Retinal pigment epithelial cell (primary cell): ENCODE measurements at regions not wholly inside any gene's neighbourhood (a gene's known extent, or its start where the extent isn't known, plus 50 kb on each side); places are given as distances from the start of the nearest gene placed in this dataset.
"Not testable (repeated sequence)": the region's sequence is repeated elsewhere in the genome, so short reads cannot be mapped to it uniquely, and the experiment has no call there.

Experiments
- DNase-seq: peaks from one replicate; pipeline ENCODE4 v3.0.0-alpha.2; 2010; ENCODE audit warnings: low read depth
- H3K4me3 ChIP-seq: 2 replicates; pipeline ENCODE4 v1.5.1; 2011; ENCODE audit warnings: mild to moderate bottlenecking, low read length, control low read depth, moderate library complexity
- CTCF ChIP-seq: conservative IDR thresholded peaks from 2 replicates; pipeline ENCODE4 v1.5.1; 2011; ENCODE audit warnings: low read depth, low read length, control low read depth, inconsistent platforms

GRCh38 chr13:42413484-42413815, 141.5 kb downstream of the AKAP11 start:
- DNase-seq: no peak
- TF ChIP-seq CTCF: no peak
- no peak overlapping the region for H3K4me3 ChIP-seq

- TF ChIP-seq CTCF: no peak
- H3K4me3 ChIP-seq: no peak overlapping the region
- DNase-seq: no peak
These were observed 145.7 kb downstream of the AKAP11 start for GRCh38 chr13:42417626-42418025.

- TF ChIP-seq CTCF: no peak
- H3K4me3 ChIP-seq: no peak overlapping the region
- no peak for DNase-seq
These were observed 146.2 kb downstream of the AKAP11 start for GRCh38 chr13:42418184-42418583.

- H3K4me3 ChIP-seq: no peak overlapping the region
- TF ChIP-seq CTCF: no peak
- no peak for DNase-seq
These were observed 148.4 kb downstream of the AKAP11 start for GRCh38 chr13:42420304-42420703.

- H3K4me3 ChIP-seq: no peak overlapping the region
- no peak for DNase-seq
- no peak for TF ChIP-seq CTCF
These were observed 150.7 kb downstream of the AKAP11 start for GRCh38 chr13:42422681-42423080.

GRCh38 chr13:42424182-42424581, 149.8 kb upstream of the TNFSF11 start:
- no peak for DNase-seq
- no peak for TF ChIP-seq CTCF
- H3K4me3 ChIP-seq: no peak overlapping the region

GRCh38 chr13:42445354-42445753, 128.6 kb upstream of the TNFSF11 start:
- DNase-seq: no peak
- H3K4me3 ChIP-seq: no peak overlapping the region
- TF ChIP-seq CTCF: no peak

GRCh38 chr13:42446597-42446996, 127.4 kb upstream of the TNFSF11 start:
- H3K4me3 ChIP-seq, DNase-seq: not testable (repeated sequence)
